H9 (cell line): ENCODE measurements at regions not wholly inside any gene's neighbourhood (a gene's known extent, or its start where the extent isn't known, plus 50 kb on each side); places are given as distances from the start of the nearest gene placed in this dataset.

ENCODE experiments used
- DNase-seq: peaks from one replicate; pipeline ENCODE4 v3.0.0-alpha.2; 2017
- H2AFZ ChIP-seq: one replicate; pipeline ENCODE4 v1.6.1; 2013; ENCODE audit warnings: mild to moderate bottlenecking, low read length, control low read depth, moderate library complexity
- H2AK5ac ChIP-seq: 2 replicates; pipeline ENCODE4 v1.6.1; 2013; ENCODE audit warnings: low read length, control low read depth, mixed read lengths; ENCODE audit not compliant: insufficient read length
- H2BK120ac ChIP-seq: one replicate; pipeline ENCODE4 v1.6.1; 2013; ENCODE audit warnings: low read depth, mild to moderate bottlenecking, low read length, control low read depth, inconsistent platforms; ENCODE audit not compliant: poor library complexity, severe bottlenecking
- H2BK12ac ChIP-seq: 2 replicates; pipeline ENCODE4 v1.6.1; 2013; ENCODE audit warnings: low read length, control low read depth, mixed read lengths, low read depth; ENCODE audit not compliant: insufficient read length
- H2BK15ac ChIP-seq: 2 replicates; pipeline ENCODE4 v1.6.1; 2013; ENCODE audit warnings: low read depth, low read length, control low read depth
- H2BK20ac ChIP-seq: one replicate; pipeline ENCODE4 v1.6.1; 2013; ENCODE audit warnings: low read depth, mild to moderate bottlenecking, low read length, control low read depth, inconsistent platforms; ENCODE audit not compliant: poor library complexity, severe bottlenecking
- H2BK5ac ChIP-seq: 2 replicates; pipeline ENCODE4 v1.6.1; 2013; ENCODE audit warnings: low read length, control low read depth, mixed read lengths; ENCODE audit not compliant: insufficient read length
- H3K14ac ChIP-seq: 2 replicates; pipeline ENCODE4 v1.6.1; 2013; ENCODE audit warnings: low read length, control low read depth; ENCODE audit not compliant: insufficient read depth
- H3K18ac ChIP-seq: 2 replicates; pipeline ENCODE4 v1.6.1; 2013; ENCODE audit warnings: low read depth, mild to moderate bottlenecking, mixed read lengths, low read length, control low read depth; ENCODE audit not compliant: insufficient read length
- H3K23ac ChIP-seq: 2 replicates; pipeline ENCODE4 v1.6.1; 2013; ENCODE audit warnings: low read length, control low read depth, mixed read lengths, low read depth; ENCODE audit not compliant: insufficient read length
- H3K23me2 ChIP-seq: 2 replicates; pipeline ENCODE4 v1.6.1; 2013; ENCODE audit warnings: low read depth, mild to moderate bottlenecking, mixed read lengths, low read length, control low read depth; ENCODE audit not compliant: insufficient read length, poor library complexity, severe bottlenecking
- H3K27ac ChIP-seq: 2 replicates; pipeline ENCODE4 v1.5.1; 2013; ENCODE audit warnings: low read length, control low read depth, mixed read lengths, low read depth; ENCODE audit not compliant: insufficient read length
- H3K27me3 ChIP-seq: 2 replicates; pipeline ENCODE4 v1.6.1; 2013; ENCODE audit warnings: low read length, control low read depth, inconsistent platforms; ENCODE audit not compliant: insufficient read depth
- H3K4ac ChIP-seq: 2 replicates; pipeline ENCODE4 v1.6.1; 2013; ENCODE audit warnings: low read depth, mild to moderate bottlenecking, control low read depth, inconsistent platforms, low read length, moderate library complexity
- H3K4me1 ChIP-seq: 2 replicates; pipeline ENCODE4 v1.6.1; 2013; ENCODE audit warnings: low read length, control low read depth, inconsistent platforms; ENCODE audit not compliant: insufficient read depth
- H3K4me2 ChIP-seq: 2 replicates; pipeline ENCODE4 v1.6.1; 2013; ENCODE audit warnings: low read length, control low read depth, mixed read lengths; ENCODE audit not compliant: insufficient read length, insufficient read depth
- H3K56ac ChIP-seq: 2 replicates; pipeline ENCODE4 v1.6.1; 2013; ENCODE audit warnings: low read depth, mild to moderate bottlenecking, mixed read lengths, low read length, control low read depth; ENCODE audit not compliant: insufficient read length
- H3K79me1 ChIP-seq: 2 replicates; pipeline ENCODE4 v1.6.1; 2013; ENCODE audit warnings: low read depth, mild to moderate bottlenecking, moderate library complexity, low read length, control low read depth, inconsistent platforms; ENCODE audit not compliant: insufficient read depth, poor library complexity, severe bottlenecking
- H3K79me2 ChIP-seq: 2 replicates; pipeline ENCODE4 v1.6.1; 2013; ENCODE audit warnings: low read length, control low read depth, inconsistent platforms; ENCODE audit not compliant: insufficient read depth
- H3K9ac ChIP-seq: 2 replicates; pipeline ENCODE4 v1.6.1; 2013; ENCODE audit warnings: low read length, control low read depth, mixed read lengths; ENCODE audit not compliant: insufficient read length; ENCODE audit errors: extremely low read depth
- H3K9me3 ChIP-seq: one replicate; pipeline ENCODE4 v1.6.1; 2013; ENCODE audit warnings: low read depth, low read length, inconsistent platforms; ENCODE audit not compliant: control insufficient read depth
- H3T11ph ChIP-seq: one replicate; pipeline ENCODE4 v1.6.1; 2013; ENCODE audit warnings: mild to moderate bottlenecking, low read length, control low read depth, inconsistent platforms
- H4K20me1 ChIP-seq: one replicate; pipeline ENCODE4 v1.6.1; 2013; ENCODE audit not compliant: control insufficient read depth, insufficient read length, insufficient read depth
- H4K5ac ChIP-seq: 2 replicates; pipeline ENCODE4 v1.6.1; 2013; ENCODE audit warnings: low read depth, mild to moderate bottlenecking, mixed read lengths, low read length, control low read depth; ENCODE audit not compliant: insufficient read length
- H4K8ac ChIP-seq: replicated peaks from 2 replicates; pipeline ENCODE4 v1.6.1; 2013; ENCODE audit warnings: low read length, control low read depth, mixed read lengths, low read depth; ENCODE audit not compliant: insufficient read length
- H4K91ac ChIP-seq: 2 replicates; pipeline ENCODE4 v1.6.1; 2013; ENCODE audit warnings: low read depth, mild to moderate bottlenecking, moderate library complexity, mixed read lengths, low read length, control low read depth; ENCODE audit not compliant: insufficient read length
- H3K27ac Mint-ChIP-seq, 3 experiments: 2 replicates in 2 of 3; 3 replicates in 1 of 3; pipeline ENCODE4 v1.8.0; 2020 to 2021; ENCODE audit warnings: mixed read lengths in 3 of 3, mild to moderate bottlenecking in 1 of 3, moderate library complexity in 1 of 3
- H3K27me3 Mint-ChIP-seq: 2 replicates; pipeline ENCODE4 v1.8.0; 2021; ENCODE audit warnings: low read depth, mild to moderate bottlenecking, moderate library complexity, mixed read lengths
- H3K36me3 Mint-ChIP-seq, 3 experiments: 2 replicates in 2 of 3; 3 replicates in 1 of 3; pipeline ENCODE4 v1.8.0; 2020 to 2021; ENCODE audit warnings: low read depth in 3 of 3, mixed read lengths in 3 of 3; ENCODE audit not compliant: insufficient read depth in 1 of 3
- H3K4me1 Mint-ChIP-seq, 2 experiments: 2 replicates each; pipeline ENCODE4 v1.8.0; 2020; ENCODE audit warnings: mixed read lengths in 2 of 2
- H3K4me3 Mint-ChIP-seq, 2 experiments: 2 replicates in 1 of 2; 3 replicates in 1 of 2; pipeline ENCODE4 v1.8.0; 2020 to 2021; ENCODE audit warnings: mild to moderate bottlenecking in 2 of 2, mixed read lengths in 2 of 2, moderate library complexity in 1 of 2
- H3K9me3 Mint-ChIP-seq, 2 experiments: 2 replicates in 1 of 2; 3 replicates in 1 of 2; pipeline ENCODE4 v1.8.0; 2020; ENCODE audit warnings: mild to moderate bottlenecking in 2 of 2, mixed read lengths in 2 of 2, moderate library complexity in 1 of 2
- CTCF ChIP-seq: fragments of 200-600 bp; sonication (generic); conservative IDR thresholded peaks from 3 replicates; pipeline ENCODE4 v1.8.0; 2021; ENCODE audit warnings: antibody characterized with exemption, mild to moderate bottlenecking
- WGBS: extraction: QIAGEN DNeasy Blood & Tissue Kit; methylation state at CpG from one replicate; pipeline ENCODE4 v1.1.7; 2013; ENCODE audit warnings: missing lambda C conversion rate, low lambda C conversion rate, mixed read lengths; ENCODE audit not compliant: insufficient read length; ENCODE audit errors: extremely low coverage; 5-methylcytosine and 5-hydroxymethylcytosine counted together

GRCh38 chr1:29650041-29650400 is 413.7 kb downstream of the PTPRU start:
- Mint-ChIP-seq H3K4me1 (peaks cover 12 to 13% of the 10 kb centered on the region in 2 experiments), H3K27me3 (no peaks in the 10 kb centered on the region; the same call in 1 of the 2 replicates), H3K36me3 (no peaks in the 10 kb centered on the region), H3K9me3 (no peaks in the 10 kb centered on the region), H3K4me3 (no peak overlapping the region), H3K27ac (no peak overlapping the region)
- H2BK20ac ChIP-seq = no peak overlapping the region
- no peak overlapping the region for H3K27ac ChIP-seq
- H2BK5ac ChIP-seq = no peak overlapping the region
- DNase-seq = no peak
- H4K8ac ChIP-seq = no peak overlapping the region
- H3K4me1 ChIP-seq = no peaks in the 10 kb centered on the region; the same call in 1 of the 2 replicates
- TF ChIP-seq CTCF = no peak
- H3K9ac ChIP-seq = no peak overlapping the region
- H3K23ac ChIP-seq = no peak overlapping the region
- no peak overlapping the region for H2AK5ac ChIP-seq
- H3K56ac ChIP-seq = no peak overlapping the region
- H2BK120ac ChIP-seq = no peak overlapping the region
- H2BK12ac ChIP-seq = no peak overlapping the region
- no peaks in the 10 kb centered on the region for H4K20me1 ChIP-seq
- no peak overlapping the region for H3K14ac ChIP-seq
- no peak overlapping the region for H4K91ac ChIP-seq
- H4K5ac ChIP-seq = no peak overlapping the region
- H3K23me2 ChIP-seq = no peaks in the 10 kb centered on the region
- H3K27me3 ChIP-seq = no peaks in the 10 kb centered on the region
- no peak overlapping the region for H3K4ac ChIP-seq
- H3K4me2 ChIP-seq = no peak overlapping the region
- WGBS = no CpG with 5 or more reads among the region's 8 CpGs
- no peak overlapping the region for H2BK15ac ChIP-seq
- H3K18ac ChIP-seq = no peak overlapping the region
- H3K79me2 ChIP-seq = no peaks in the 10 kb centered on the region
- H3K9me3 ChIP-seq = no peaks in the 10 kb centered on the region
- H2AFZ ChIP-seq = no peak overlapping the region
- no peak overlapping the region for H3T11ph ChIP-seq
- H3K79me1 ChIP-seq = no peaks in the 10 kb centered on the region
